ENCODE measurements at regions not wholly inside any gene's neighbourhood (a gene's known extent, or its start where the extent isn't known, plus 50 kb on each side); places are given as distances from the start of the nearest gene placed in this dataset.

GRCh38 chr13:58187881-58188280, 556.3 kb downstream of the PCDH17 start:
- DNase-seq (ENCODE audit: low read depth in 2 of 2), result no peak

DNA sequence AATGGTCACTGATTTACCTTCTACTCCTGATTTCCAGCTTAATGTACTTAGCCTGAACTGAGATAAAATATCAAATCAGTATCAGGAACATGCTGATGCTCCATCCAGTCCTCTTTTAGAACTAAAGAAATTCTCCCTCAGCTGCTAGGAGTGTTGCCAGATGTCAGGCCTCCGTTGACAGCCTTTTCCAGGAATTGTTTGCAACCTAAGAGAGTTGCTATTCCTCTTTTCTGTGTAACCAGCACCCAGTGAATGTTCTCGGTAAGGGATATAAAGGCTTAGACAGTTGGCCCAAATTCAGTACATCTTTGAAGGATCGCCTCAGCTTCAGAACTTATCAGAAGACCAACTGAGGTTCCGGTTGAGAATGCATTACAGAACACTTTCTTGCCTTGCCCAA, 559.0 kb downstream of the PCDH17 start:
- DNase-seq (ENCODE audit: low read depth in 2 of 2), result no peak

DNA sequence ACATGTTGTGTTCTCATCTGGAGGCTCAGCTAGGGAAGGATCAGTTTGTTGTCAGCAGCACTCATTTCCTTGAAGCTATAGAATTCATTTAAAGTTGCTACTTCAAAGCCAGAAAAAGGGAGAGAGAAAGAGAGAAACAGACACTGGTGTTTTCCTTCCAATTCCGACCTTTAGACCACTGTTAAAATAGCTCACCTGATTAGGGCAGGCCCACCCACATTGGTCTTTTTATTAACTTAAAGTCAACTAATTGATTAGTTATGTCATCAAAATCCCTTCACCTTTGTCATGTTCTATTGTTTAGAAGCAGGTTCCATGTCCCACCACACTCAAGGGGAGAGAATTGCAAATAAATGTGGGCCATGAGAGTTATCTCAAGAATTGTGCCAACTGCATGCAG, 560.2 kb downstream of the PCDH17 start:
- no peak for DNase-seq (ENCODE audit: low read depth in 2 of 2)

- DNase-seq (ENCODE audit: low read depth in 2 of 2), result no peak
Observed at GRCh38 chr13:58202099-58202498, 570.6 kb downstream of the PCDH17 start.

GRCh38 chr13:58207501-58207900, 576.0 kb downstream of the PCDH17 start:
- no peak for DNase-seq (ENCODE audit: low read depth in 2 of 2)

DNA sequence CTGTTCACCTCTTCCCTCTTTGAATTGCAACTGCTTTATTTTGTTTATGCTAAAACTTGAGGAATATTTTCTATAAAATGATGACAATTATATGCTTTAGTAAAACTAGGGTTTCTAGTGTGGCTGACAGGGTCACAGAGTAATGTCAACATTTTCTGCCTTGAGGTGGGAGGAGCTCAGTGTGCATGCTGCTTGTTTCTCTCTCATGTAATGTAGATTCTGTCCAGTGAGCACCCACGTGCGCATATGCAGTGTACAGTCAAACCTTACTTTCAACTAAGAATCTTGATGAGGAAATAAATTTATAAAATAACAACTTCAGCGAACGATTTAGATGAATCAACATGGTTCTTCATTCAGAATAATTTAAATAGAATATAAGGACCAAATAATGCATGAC, 603.9 kb downstream of the PCDH17 start:
- DNase-seq (ENCODE audit: low read depth in 2 of 2), result no peak

DNA sequence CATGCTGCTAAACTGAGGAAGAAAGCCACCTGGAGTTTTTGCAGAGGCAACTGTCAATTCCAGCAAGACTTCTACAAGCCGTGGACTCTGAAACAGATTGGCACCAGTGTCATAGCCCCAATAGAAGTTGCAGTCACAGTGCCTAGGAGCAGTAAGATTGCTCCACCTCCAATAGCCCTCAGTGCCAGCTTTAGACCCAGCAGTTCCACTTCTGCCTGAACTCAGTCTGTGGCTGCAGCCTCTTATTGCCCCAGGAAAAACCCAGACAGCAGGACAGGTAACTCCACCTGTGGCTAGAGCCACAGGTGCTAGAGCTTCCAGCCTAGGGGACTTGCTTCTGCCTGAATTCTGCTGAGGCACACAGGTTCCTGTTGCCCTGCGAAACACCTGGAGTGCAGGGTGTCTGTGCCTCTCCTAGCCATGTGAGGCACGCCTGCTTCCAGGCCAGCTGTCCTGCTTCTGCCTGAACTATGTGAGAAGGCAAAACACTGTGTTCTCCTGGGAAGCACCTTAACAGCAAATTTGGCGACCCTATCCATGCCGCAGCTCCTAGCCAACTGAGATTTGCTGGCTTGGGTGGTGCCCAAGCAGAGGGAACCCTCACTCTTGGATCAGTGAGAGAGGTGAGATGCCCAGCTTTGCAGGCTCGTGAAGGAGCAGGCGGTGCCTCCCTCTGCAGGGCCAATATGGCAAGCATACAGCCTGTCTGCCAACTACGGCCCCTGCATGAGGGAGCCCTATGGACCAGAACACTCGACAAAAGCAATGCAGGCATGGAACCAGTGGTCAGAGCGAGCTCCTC, 607.6 kb downstream of the PCDH17 start:
- DNase-seq (ENCODE audit: low read depth in 2 of 2), result no peak

- no peak for DNase-seq (ENCODE audit: low read depth in 2 of 2)
Observed at GRCh38 chr13:58239774-58240268, 608.3 kb downstream of the PCDH17 start.

GRCh38 chr13:58247080-58247479, 615.5 kb downstream of the PCDH17 start:
- DNase-seq (ENCODE audit: low read depth in 2 of 2), result no peak

DNA sequence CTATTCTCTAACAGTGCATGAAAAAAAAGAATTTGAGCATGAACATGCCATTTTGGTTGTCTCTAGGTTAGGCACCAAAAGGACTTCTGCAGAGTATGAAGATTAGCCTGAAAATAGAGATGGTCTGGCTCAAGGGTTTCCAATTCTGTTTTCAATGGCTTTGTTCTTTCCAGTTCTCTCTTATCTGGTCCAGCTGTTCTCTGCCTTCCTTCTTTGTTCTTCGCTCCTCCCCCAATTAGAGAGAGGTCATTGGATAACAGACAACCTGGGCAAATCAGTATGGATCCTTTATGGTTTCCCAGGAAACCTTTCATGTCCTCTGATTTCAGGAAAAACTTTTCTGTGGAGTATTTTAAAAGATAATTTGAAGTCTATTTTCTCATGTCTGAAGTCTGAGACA, 623.4 kb downstream of the PCDH17 start:
- DNase-seq (ENCODE audit: low read depth in 2 of 2), result no peak

GRCh38 chr13:58266271-58266670, 634.7 kb downstream of the PCDH17 start:
- no peak for DNase-seq (ENCODE audit: low read depth in 2 of 2)

- no peak for DNase-seq (ENCODE audit: low read depth in 2 of 2)
Observed at GRCh38 chr13:58298556-58299135, 667.1 kb downstream of the PCDH17 start.

DNA sequence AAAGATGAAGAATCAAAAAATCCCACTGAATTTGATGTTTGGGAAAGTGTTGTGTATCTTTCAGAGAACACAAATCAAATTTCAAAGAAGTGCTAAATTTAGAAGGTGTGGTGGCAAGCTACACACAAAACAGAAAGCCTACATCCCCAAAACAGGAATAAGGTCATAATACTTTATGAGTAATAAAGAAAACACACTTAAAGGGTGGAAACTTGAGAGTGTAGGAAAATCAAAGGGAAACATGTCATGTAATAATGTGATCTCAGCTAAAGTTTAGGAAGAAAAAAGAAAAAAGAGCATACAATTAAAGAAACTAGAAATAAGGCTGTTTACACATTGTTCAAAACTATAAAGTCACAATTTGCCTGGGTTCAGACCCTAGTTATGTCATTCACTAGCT, 668.7 kb downstream of the PCDH17 start:
- no peak for DNase-seq (ENCODE audit: low read depth in 2 of 2)

DNA sequence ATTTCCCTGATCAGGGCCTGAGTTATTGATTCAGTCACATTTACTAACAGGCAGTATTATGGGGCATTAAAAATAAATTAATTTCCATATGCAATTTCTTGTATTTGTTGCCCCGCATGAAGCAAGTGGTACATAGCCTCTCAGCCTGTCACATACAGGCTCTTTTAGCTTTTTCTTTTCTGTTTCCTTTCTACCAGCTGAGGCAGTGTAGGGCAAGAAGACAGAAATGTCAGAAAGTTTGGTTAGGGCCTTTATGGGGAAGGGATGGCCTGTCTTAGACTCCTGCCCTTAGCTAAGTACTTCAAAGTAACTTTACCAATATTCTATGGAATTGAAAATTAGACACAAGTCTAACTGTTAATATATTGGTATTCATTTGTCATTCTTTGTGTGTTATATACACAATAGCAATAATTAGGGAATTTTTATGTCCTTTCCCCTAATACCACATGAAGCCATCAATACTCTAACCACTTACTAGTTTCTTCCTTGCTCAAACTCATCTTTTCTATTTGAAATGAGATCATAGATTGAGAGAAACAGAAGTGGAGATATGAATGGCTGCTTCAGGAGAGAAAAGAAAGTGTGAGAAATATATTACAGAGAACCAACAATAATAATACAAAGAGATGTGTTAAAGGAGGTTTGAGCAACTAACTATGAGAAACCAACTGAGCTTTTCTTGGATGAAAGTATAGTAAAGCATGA, 669.6 kb downstream of the PCDH17 start:
- no peak for DNase-seq (ENCODE audit: low read depth in 2 of 2)

- no peak for DNase-seq (ENCODE audit: low read depth in 2 of 2)
Observed at GRCh38 chr13:58302349-58302748, 670.8 kb downstream of the PCDH17 start.

DNA sequence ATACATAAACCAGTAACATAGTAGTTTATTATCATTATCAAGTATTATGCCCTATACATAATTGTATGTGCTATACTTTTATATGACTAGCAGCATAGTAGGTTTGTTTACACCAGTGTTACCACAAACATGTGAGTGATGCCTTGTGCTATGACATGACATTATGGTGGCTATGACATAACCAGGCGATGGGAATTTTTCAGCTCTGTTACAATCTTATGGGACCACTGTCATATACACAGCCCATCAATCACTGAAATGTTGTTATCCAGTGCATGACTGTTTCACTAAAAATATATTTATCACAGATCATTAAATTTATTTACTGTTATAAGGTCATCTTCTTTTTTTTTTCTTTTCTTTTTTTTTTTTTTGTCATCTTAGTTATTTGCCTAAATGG, 674.5 kb downstream of the PCDH17 start:
- no peak for DNase-seq (ENCODE audit: low read depth in 2 of 2)

DNA sequence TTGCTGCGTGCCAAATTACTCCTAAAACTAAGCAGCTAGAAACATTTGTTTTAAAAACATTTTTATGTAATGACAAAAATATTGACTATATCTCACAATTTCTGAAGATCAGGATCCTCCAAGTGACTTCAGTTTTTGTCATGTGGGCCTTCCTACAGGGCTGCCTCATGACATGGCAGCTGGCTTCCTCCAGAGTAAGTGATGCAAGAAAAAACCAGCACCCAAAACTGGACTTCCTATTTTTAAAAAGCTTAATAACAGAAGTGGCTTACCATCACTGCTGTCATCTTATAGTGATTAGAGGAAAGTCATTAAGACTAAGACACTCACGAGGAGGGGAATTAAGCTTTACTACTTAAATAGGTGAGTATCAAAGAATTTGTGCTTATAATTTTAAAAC, 681.7 kb downstream of the PCDH17 start:
- no peak for DNase-seq (ENCODE audit: low read depth in 2 of 2)

DNA sequence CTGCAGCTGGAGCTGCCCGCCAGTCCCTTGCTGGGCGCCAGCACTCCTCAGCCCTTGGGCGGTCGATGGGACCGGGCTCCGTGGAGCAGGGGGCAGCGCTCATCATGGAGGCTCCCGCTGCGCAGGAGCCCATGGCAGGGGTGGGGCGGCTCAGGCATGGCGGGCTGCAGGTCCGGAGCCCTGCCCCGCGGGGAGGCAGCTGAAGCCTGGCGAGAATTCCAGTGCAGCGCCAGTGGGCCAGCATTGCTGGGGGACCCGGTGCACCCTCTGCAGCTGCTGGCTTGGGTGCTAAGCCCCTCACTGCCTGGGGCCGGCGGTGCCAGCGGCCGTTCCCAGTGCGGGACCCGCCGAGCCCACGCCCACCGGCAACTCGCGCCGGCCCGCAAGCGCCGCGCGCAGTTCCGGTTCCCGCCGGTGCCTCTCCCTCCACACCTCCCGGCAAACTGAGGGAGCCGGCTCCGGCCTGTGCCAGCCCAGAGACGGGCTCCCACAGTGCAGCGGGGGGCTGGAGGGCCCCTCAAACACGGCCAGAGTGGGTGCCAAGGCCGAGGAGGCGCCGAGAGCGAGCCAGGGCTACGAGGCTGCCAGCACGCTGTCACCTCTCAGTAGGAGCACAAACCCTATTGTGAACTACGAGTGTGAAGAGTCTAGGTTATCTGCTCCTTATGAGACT, 687.1 kb downstream of the PCDH17 start:
- no peak for DNase-seq (ENCODE audit: low read depth in 2 of 2)

GRCh38 chr13:58324161-58324560, 692.6 kb downstream of the PCDH17 start:
- DNase-seq (ENCODE audit: low read depth in 2 of 2), result no peak

DNA sequence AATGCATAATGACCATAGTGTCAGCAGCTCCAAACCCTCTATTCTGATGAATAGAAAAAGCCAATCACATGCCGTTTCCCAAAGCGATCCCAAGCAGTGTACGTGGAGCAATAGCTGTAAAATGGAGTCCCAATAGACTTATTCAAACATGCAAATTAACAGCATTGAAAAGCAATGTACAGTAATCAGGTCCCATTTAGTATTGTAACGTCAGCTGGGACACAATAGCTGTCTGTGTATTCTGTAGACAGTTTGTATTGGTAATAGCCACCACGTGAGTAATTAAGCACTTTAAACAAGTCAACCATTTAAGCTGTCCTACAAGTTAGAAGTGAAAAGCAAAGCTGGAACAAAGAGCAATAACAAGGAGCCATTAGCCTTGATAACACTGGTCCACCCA, 698.2 kb downstream of the PCDH17 start:
- DNase-seq (ENCODE audit: low read depth in 2 of 2), result no peak

GRCh38 chr13:58340895-58341294, 709.4 kb downstream of the PCDH17 start:
- DNase-seq (ENCODE audit: low read depth in 2 of 2), result no peak

GRCh38 chr13:58341318-58341717, 709.8 kb downstream of the PCDH17 start:
- no peak for DNase-seq (ENCODE audit: low read depth in 2 of 2)

Measured in stimulated activated CD4-positive, alpha-beta T cell treated with anti-CD3 and anti-CD28 coated beads, Interleukin-12 subunit alpha, Interleukin-12 subunit beta, amount 100 ng/mL, for 24 hours (primary cell).